ENCODE measurements at regions not wholly inside any gene's neighbourhood (a gene's known extent, or its start where the extent isn't known, plus 50 kb on each side); places are given as distances from the start of the nearest gene placed in this dataset.
"Not testable (repeated sequence)": the region's sequence is repeated elsewhere in the genome, so short reads cannot be mapped to it uniquely, and the experiment has no call there.

DNA sequence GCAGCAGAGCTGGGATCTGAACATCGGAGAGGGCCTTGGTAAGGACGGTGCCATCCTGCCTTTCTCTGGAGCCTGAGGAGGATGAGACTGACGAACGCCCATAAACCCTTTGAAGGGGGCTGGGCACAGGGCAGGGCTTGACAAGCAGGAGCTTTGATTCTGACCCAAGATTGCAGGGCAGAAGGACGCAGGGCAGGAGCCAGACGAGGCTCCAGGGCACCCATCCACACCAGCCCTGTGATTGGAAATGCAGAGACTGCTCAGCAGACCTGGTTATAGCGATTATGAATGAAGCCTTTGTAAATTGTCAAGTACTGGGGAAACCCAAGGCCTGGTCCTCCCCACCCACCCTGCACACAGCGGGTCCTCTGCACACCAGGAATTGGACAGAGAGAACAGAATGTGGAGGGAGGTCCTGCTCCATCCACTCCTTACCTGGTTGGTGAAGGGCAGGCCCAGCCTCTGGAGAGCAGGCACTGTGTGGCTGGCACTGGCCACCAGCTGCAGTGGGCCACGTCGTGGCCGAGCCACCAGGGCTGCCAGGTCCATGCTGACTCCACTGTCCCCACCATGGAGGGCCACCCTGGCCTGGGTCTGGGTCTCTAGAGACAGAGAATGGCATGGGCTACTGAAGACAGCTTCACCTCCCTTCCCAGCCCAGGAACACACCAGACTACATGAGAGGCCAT, 68.8 kb downstream of the RMI2 start:
- Histone ChIP-seq H3K4me3 (ENCODE audit: low read depth, low read length) (no peak overlapping the region), H3K27me3 (no peaks in the 10 kb centered on the region), H3K4me1 (no peaks in the 10 kb centered on the region), H3K9me3 (no peaks in the 10 kb centered on the region), H3K36me3 (no peaks in the 10 kb centered on the region)
- TF ChIP-seq, protein P1, sequence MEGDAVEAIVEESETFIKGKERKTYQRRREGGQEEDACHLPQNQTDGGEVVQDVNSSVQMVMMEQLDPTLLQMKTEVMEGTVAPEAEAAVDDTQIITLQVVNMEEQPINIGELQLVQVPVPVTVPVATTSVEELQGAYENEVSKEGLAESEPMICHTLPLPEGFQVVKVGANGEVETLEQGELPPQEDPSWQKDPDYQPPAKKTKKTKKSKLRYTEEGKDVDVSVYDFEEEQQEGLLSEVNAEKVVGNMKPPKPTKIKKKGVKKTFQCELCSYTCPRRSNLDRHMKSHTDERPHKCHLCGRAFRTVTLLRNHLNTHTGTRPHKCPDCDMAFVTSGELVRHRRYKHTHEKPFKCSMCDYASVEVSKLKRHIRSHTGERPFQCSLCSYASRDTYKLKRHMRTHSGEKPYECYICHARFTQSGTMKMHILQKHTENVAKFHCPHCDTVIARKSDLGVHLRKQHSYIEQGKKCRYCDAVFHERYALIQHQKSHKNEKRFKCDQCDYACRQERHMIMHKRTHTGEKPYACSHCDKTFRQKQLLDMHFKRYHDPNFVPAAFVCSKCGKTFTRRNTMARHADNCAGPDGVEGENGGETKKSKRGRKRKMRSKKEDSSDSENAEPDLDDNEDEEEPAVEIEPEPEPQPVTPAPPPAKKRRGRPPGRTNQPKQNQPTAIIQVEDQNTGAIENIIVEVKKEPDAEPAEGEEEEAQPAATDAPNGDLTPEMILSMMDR (IDR thresholded peaks at IDR 0.05; ENCODE audit: low read depth, low read length) = no peak
- DNase-seq = no peak

DNA sequence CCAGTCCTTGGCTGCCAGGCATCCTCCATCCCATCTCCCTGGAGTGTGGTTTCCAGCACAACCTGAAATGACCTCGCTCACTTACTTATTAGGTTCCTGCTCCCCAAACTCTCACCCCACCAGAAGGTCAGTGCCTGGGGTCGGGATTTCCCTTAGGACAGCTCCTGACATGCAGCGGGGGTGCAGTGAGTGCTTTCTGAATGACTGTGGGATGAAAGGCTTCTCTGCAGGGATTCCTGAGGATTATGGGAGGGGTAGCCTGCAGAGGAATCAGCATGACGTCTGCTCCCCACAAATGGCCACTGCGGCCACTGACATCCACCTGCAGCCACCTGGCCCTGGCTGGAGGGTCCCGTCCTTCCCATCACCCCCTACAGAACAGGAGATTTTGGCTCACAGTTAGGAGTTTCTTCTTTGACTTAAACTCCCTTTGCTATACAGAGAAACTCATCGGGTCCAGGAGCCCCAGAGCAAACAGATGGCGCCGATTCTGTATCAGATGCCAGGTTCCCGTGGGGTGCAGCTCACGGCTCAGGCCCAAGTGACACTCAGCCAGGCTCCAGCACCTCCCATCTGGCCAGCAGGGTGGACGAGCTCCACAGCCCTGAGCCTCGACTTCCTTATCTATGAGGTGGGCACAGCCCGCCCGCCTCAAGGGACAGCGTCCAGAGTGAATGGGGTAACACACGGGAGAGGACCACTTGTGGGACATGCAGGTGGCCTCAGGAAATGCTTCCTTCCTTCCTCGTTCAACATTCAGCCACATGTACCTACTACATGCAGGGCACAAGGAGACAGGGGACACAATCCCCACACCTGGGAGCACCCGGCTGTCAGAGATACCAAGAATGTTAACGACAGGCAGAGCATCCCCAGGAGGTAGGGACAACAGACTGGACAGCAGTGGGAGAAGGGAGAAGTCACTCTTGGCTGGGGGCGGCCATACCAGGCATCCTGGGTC, 69.8 kb downstream of the RMI2 start:
- H3K27me3 ChIP-seq = no peaks in the 10 kb centered on the region
- H3K4me1 ChIP-seq = no peaks in the 10 kb centered on the region
- TF ChIP-seq, protein P1 (IDR thresholded peaks at IDR 0.05; ENCODE audit: low read depth, low read length) = no peak
- H3K4me3 ChIP-seq (ENCODE audit: low read depth, low read length) = no peak overlapping the region
- no peaks in the 10 kb centered on the region for H3K9me3 ChIP-seq
- H3K36me3 ChIP-seq = no peaks in the 10 kb centered on the region
- DNase-seq = no peak

DNA sequence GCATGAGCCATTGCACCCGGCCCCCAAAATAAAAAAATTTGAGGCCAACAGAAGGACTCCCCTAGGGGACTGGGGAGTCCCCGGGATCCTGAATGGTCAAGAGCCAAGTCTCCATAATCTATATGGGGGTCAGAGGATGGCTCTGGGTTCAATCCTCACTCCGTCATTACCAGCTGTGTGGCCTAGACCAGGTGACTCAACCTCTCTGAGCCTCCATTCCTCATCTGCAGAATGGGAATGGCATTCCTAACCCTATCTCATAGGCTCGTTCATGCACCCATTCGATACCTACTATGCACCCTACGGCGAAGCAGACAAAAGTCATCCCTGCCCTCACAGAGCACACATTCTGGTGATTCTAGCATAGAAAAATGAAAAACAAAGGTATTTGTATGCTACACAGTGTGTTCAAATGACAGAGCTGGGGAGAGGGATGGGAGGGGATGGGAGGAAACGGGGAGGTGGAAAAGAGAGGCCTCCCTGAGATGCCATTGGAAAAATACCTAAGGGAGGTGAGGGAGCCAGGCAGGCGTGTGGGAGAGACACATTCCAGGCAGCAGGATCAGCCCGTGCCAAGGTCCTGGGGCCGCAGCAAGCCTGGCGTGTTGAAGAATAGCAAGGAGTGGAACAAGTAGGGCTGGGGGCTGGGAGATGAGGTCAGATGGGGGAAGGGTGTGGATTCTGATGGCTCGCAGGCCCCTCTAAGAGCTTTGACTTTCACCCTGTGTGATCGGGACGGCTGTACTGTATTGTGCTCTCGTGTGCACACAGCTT, 71.2 kb downstream of the RMI2 start:
- Histone ChIP-seq H3K36me3 (no peaks in the 10 kb centered on the region), H3K9me3 (no peaks in the 10 kb centered on the region), H3K4me1 (no peaks in the 10 kb centered on the region), H3K4me3 (ENCODE audit: low read depth, low read length) (no peak overlapping the region), H3K27me3 (no peaks in the 10 kb centered on the region)
- DNase-seq = no peak
- TF ChIP-seq, protein P1 (IDR thresholded peaks at IDR 0.05; ENCODE audit: low read depth, low read length) = no peak

DNA sequence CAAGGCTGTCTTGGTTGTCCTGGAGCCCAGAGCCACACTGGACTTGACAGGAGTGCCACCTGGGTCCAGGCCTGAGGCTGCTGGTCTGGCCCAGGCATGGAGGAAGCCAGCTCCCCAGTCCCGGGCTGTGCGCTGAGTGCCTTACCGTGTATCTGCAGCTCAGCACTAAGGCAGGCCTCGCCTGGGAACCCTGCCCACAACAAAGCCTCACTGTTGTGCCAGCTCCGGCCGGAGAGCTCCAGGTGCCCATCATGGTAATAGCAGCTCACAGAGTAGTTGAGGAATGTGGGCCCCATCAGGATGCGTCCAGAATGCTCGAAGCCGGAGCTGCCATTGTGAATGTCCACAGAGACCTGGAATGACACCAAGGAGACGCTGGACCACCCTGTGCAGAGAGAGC, 72.2 kb downstream of the RMI2 start:
- Histone ChIP-seq H3K4me1 (no peaks in the 10 kb centered on the region), H3K36me3 (no peaks in the 10 kb centered on the region), H3K9me3 (no peaks in the 10 kb centered on the region), H3K4me3 (ENCODE audit: low read depth, low read length) (no peak overlapping the region), H3K27me3 (no peaks in the 10 kb centered on the region)
- TF ChIP-seq, protein P1 (IDR thresholded peaks at IDR 0.05; ENCODE audit: low read depth, low read length) = no peak
- DNase-seq = no peak

DNA sequence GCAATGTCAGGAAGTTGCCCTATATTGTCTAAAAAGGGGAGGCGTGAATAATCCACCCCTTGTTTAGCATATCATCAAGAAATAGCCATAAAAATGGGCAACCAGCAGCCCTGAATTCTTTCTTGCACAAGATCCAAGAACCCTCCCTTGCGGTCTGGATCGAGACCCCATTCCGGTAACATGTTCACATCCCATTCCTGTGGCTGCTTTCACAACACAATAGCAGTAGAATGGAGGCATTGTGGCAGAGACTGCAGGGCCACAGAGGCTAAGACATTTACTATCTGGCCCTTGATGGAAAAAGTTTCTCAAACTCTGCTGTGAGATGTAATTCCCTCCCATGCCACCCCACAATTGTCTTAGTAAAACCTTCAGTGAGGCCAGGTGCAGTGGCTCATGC, 73.2 kb downstream of the RMI2 start:
- Histone ChIP-seq H3K4me1 (no peaks in the 10 kb centered on the region), H3K27me3 (no peaks in the 10 kb centered on the region), H3K4me3 (ENCODE audit: low read depth, low read length) (no peak overlapping the region), H3K9me3 (no peaks in the 10 kb centered on the region), H3K36me3 (no peaks in the 10 kb centered on the region)
- TF ChIP-seq, protein P1 (IDR thresholded peaks at IDR 0.05; ENCODE audit: low read depth, low read length) = no peak
- DNase-seq = no peak

DNA sequence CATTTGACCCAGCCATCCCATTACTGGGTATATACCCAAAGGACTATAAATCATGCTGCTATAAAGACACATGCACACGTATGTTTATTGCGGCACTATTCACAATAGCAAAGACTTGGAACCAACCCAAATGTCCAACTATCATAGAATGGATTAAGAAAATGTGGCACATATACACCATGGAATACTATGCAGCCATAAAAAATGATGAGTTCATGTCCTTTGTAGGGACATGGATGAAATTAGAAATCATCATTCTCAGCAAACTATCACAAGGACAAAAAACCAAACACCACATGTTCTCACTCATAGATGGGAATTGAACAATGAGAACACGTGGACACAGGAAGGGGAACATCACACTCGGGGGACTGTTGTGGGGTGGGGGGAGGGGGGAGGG, 74.8 kb downstream of the RMI2 start:
- DNase-seq; H3K36me3 ChIP-seq; H3K9me3 ChIP-seq; H3K4me1 ChIP-seq; H3K4me3 ChIP-seq (ENCODE audit: low read depth, low read length); H3K27me3 ChIP-seq: not testable (repeated sequence)
